ENCODE measurements at regions not wholly inside any gene's neighbourhood (a gene's known extent, or its start where the extent isn't known, plus 50 kb on each side); places are given as distances from the start of the nearest gene placed in this dataset.
"Not testable (repeated sequence)": the region's sequence is repeated elsewhere in the genome, so short reads cannot be mapped to it uniquely, and the experiment has no call there.

DNA sequence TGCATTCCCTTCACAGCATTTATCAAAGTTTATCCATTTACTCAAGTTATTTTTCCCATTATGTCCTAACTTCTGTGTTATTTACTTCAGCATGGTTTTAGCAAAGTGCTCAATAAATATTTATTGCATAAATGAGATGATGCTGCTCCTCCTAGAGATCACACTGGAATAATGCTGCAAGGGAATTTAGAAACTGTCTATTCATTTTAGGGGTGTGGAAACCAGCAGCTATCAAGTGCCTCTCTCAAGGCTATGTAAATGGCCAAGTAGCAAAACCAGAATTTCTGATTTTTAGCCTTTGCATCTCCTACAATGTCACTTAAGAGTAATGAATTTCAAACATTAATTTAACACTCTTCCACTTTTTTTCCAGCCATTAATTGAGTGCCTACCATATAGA lies 316.2 kb downstream of the COL12A1 start:
- no peak for DNase-seq (ENCODE audit: low read depth)

DNA sequence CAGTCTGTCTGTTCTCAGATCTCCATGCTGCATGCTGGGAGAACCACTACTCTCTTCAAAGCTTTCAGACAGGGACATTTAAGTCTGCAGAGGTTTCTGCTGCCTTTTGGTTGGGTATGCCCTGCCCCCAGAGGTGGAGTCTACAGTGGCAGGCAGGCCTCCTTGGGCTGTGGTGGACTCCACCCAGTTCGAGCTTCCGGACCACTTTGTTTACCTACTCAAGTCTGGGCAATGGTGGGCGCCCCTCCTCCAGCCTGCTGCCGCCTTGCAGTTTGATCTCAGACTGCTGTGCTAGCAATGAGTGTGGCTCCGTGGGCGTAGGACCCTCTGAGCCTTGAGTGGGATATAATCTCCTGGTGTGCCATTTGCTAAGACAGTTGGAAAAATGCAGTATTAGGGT lies 317.1 kb downstream of the COL12A1 start:
- not testable (repeated sequence) for DNase-seq (ENCODE audit: low read depth)

GRCh38 chr6:74879976-74880375 lies 325.9 kb downstream of the COL12A1 start:
- no peak for DNase-seq (ENCODE audit: low read depth)

GRCh38 chr6:74879234-74879633 lies 326.6 kb downstream of the COL12A1 start:
- peak; percentile 27 for DNase-seq (ENCODE audit: low read depth)

GRCh38 chr6:74875193-74875592 lies 330.7 kb downstream of the COL12A1 start:
- no peak for DNase-seq (ENCODE audit: low read depth)

DNA sequence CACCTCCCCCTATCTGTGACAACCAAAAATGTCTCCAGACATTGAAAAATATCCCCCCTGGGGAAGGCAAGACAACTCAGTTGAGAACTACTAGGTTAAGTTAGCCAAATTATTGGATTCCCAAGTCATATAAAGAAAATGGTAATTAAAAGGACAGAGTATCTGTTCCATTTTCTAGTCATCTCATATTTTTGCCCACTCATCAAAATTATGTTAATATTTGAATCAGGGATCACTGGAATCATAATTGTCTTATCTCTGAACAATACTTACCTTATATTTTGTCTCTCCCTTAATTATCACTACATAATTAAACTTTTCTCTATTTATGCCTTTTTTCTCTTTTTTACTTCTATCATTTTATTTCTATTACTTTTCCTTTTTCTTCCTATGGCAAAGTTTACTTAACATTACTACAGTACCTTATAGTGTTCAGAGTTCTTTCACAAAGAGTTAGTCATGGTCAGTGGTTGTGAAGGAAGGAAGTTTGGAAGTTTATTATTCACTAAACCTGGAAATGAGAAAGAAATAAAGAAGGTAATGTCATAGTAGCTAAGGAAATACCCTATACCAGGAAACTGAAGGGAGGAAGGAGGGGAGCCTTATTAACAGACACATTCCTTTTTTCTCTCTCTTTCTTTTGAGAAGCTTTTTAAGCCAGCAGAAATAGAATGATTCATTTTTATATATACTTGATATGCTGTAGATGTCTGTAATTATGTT lies 332.9 kb downstream of the COL12A1 start:
- no peak for DNase-seq (ENCODE audit: low read depth)

DNA sequence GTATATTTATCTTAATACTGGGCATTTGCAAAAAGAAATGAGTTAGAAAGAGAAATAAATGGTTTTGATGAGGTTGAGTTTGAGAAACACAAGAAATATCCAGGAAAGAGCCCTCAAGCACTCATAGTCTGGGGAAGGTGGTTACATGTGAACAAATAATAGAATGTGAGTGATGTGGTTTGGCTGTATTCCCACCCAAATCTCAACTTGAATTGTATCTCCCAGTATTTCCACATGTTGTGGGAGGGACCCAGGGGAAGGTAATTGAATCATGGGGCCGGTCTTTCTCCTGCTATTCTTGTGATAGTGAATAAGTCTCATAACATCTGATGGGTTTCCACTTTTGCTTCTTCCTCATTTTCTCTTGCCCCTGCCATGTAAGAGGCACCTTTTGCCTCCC lies 334.1 kb downstream of the COL12A1 start:
- peak; percentile 52 for DNase-seq (ENCODE audit: low read depth)

GRCh38 chr6:74870403-74870802 lies 335.4 kb downstream of the COL12A1 start:
- DNase-seq (ENCODE audit: low read depth), result peak; percentile 11

GRCh38 chr6:74867291-74867690 lies 338.6 kb downstream of the COL12A1 start:
- no peak for DNase-seq (ENCODE audit: low read depth)

DNA sequence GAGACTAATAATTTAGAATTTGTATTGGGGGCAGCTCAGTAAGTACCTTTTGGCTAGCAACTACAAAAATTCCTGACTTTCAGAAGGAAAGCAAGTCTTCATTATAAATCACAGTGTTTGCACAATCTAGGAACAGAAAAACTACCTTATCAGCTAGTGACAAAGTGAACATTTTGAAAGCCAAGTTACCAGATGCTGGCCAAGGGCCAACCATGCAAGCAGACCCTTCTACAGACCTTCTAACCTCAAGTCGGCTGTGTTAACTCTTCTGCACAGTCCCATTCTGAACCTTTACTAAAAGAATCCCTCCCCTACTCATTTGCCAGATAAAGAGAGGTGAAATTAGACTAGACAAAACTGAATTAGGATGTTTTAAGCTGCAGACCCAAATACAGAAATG lies 341.9 kb downstream of the COL12A1 start:
- no peak for DNase-seq (ENCODE audit: low read depth)

GRCh38 chr6:74860456-74860855 lies 345.4 kb downstream of the COL12A1 start:
- DNase-seq (ENCODE audit: low read depth), result no peak

- DNase-seq (ENCODE audit: low read depth), result no peak
Observed at GRCh38 chr6:74857157-74857556, 348.7 kb downstream of the COL12A1 start.

- DNase-seq (ENCODE audit: low read depth), result no peak
Observed at GRCh38 chr6:74853991-74854390, 351.9 kb downstream of the COL12A1 start.

DNA sequence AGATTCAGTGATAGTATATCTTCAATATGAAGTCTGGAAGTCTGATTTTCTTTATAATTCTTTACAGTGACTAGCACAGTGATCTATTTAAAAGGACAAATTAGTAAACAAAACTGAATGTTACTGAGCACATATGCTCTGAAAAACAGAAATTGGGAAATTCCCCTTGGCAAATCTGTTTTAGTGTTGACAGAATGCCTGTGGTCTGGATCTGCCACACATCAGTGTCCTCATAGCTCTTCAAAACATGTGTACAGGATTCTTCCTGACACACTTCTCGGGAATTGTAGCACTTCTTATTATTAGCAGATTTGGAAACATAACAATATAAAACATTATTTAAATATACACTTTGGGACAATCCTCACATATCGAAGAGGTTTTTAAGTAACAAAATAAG lies 354.3 kb downstream of the COL12A1 start:
- DNase-seq (ENCODE audit: low read depth), result no peak

GRCh38 chr6:74840953-74841352 lies 364.9 kb downstream of the COL12A1 start:
- no peak for DNase-seq (ENCODE audit: low read depth)

DNA sequence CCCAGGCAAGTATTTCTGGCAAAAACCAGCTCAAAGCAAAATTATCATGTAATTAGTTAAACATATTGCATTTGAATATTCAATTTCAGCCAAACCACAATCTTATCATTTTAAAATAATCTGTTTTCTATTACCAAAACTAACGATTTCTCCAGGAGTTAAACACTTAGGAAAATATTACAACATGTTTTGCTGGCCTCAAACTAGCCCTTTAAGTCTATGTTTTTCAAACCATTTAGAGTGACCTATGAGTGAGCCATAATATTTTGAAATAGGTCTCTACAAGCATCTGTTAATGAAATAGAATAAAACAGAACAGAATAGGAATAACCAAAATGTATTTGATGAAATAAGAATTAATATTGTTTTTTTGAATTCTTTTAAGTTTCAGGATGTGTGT lies 370.9 kb downstream of the COL12A1 start:
- no peak for DNase-seq (ENCODE audit: low read depth)

DNA sequence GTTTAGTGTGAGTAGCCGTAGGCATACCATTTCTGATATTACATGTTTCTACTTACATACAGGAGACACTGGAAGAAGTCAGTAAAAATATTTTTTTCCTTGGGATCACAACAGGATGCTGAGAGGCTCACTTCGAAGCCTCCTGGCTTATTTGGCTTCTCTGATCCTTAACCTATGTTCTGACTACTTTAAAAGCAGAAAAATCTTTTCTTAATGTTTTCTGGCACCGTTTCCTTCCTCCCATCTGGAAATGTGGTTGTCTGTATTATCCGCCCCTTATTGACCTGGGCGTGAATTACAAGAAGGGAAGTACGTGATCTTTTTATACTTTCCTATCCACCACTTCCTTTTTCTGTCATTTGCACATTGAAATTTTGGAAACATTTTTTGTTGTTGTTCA lies 379.6 kb downstream of the COL12A1 start:
- DNase-seq (ENCODE audit: low read depth), result no peak

DNA sequence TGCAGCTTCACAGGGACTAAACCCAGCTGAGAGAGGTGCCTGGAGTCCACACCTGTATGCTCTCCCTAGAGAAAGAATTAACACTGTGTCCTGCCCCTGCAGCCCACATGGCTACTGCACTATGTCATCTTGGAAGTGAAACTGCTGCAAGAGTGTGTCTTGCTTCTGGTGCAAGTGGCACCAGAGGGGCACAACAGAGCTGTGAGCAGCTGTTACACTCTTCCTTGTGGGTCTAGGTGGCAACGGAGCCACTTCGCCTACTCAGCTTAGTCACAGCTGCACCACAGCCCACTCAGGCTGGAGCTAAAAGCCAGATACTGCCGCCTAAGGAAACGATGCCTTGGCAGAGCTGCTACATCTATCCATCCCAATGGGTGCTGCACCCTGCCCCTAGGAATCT lies 391.4 kb downstream of the COL12A1 start:
- DNase-seq (ENCODE audit: low read depth), result no peak

GRCh38 chr6:74807674-74808073 lies 398.2 kb downstream of the COL12A1 start:
- DNase-seq (ENCODE audit: low read depth), result no peak

DNA sequence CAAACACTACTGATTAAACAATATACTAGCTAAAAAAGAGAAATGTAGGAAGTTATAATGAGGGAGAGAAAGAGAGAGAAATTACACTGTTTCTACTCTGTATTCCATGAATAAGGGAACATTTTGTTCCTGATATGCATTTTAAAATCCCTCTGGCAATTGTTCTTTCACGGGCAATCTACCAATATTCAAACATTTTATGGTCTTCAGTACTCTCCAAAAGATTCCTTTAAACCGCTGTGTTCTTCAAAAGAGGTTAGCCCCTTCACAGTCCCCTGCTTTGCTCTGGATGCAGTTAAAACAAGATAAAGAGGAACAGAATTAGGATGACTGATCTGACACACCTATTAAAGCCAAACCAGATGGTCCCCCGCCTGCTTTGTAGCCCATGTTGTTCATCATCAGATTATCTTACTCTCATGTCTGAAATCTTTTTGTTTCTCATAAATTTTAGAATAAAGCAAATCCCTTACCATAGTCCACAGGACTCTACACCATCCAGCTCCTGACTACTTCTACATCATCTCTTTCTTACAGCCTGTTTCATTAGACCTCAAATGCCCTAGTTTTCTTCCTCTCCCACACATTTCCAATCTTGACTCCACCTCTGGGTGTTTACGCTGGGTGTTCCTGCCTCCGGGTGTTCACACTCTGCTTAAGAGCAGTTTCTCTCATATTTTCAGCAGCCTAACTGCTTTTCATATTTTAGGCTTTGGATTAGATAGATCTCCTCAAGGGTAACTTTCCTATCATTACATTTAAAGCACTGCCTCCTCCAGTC lies 399.7 kb downstream of the COL12A1 start:
- no peak for DNase-seq (ENCODE audit: low read depth)

- DNase-seq (ENCODE audit: low read depth), result no peak
Observed at GRCh38 chr6:74798302-74798701, 407.6 kb downstream of the COL12A1 start.

DNA sequence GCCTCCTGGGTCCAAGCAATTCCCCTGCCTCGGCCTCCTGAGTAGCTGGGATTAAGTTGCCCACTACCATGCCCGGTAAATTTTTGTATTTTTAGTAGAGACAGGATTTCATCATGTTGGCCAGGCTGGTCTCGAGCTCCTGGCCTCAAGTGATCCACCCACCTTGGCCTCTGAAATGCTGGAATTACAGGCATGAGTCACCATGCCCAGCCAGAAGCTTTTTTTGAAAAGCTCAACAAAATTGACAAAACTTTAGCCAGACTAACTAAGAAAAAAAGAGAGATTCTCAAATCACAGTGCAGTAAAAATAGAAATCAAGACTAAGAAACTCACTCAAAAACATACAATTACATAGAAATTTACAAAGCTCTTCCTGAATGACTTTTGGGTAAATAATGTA lies 420.6 kb downstream of the COL12A1 start:
- no peak for DNase-seq (ENCODE audit: low read depth)

- DNase-seq (ENCODE audit: low read depth), result no peak
Observed at GRCh38 chr6:74782346-74782745, 423.5 kb downstream of the COL12A1 start.

Measured in HT1080 (cell line).